ENCODE measurements at regions not wholly inside any gene's neighbourhood (a gene's known extent, or its start where the extent isn't known, plus 50 kb on each side); places are given as distances from the start of the nearest gene placed in this dataset.
"Not testable (repeated sequence)": the region's sequence is repeated elsewhere in the genome, so short reads cannot be mapped to it uniquely, and the experiment has no call there.

- no peak for DNase-seq (ENCODE audit: low spot score)
- TF ChIP-seq, protein P1, sequence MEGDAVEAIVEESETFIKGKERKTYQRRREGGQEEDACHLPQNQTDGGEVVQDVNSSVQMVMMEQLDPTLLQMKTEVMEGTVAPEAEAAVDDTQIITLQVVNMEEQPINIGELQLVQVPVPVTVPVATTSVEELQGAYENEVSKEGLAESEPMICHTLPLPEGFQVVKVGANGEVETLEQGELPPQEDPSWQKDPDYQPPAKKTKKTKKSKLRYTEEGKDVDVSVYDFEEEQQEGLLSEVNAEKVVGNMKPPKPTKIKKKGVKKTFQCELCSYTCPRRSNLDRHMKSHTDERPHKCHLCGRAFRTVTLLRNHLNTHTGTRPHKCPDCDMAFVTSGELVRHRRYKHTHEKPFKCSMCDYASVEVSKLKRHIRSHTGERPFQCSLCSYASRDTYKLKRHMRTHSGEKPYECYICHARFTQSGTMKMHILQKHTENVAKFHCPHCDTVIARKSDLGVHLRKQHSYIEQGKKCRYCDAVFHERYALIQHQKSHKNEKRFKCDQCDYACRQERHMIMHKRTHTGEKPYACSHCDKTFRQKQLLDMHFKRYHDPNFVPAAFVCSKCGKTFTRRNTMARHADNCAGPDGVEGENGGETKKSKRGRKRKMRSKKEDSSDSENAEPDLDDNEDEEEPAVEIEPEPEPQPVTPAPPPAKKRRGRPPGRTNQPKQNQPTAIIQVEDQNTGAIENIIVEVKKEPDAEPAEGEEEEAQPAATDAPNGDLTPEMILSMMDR (IDR thresholded peaks at IDR 0.05; ENCODE audit: borderline replicate concordance, control extremely low read depth, extremely low read depth, insufficient read depth, missing control alignments), result no peak
- in situ Hi-C loops (cut with MboI; ENCODE audit: low sequenced_read_pairs, unreplicated experiment), result no loop called here
These were observed 1361.7 kb downstream of the FSCB start for GRCh38 chr14:43145361-43145760.

DNA sequence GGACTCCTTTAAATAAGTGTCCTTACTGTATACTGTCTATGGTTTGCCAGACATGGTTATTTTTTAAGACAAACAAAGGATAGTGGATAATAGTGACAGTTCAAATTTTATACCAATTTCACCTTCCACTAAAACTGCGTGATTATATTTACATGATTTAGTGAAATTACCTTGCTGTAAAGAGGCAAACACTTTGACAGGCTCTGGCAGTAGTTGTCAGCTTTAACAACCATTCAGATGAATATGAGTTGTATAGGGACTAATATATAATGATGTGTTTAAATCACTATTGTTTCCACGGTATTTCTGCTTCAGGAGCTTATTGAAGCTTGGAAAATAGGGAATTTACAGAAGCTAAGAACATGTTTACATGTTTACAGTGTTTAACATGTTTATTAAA lies 1364.0 kb downstream of the FSCB start:
- DNase-seq (ENCODE audit: low spot score), result no peak
- in situ Hi-C loops (cut with MboI; ENCODE audit: low sequenced_read_pairs, unreplicated experiment), result no loop called here
- TF ChIP-seq, protein P1 (IDR thresholded peaks at IDR 0.05; ENCODE audit: borderline replicate concordance, control extremely low read depth, extremely low read depth, insufficient read depth, missing control alignments), result no peak

- TF ChIP-seq, protein P1 (IDR thresholded peaks at IDR 0.05; ENCODE audit: borderline replicate concordance, control extremely low read depth, extremely low read depth, insufficient read depth, missing control alignments), result no peak
- no peak for DNase-seq (ENCODE audit: low spot score)
- in situ Hi-C loops (cut with MboI; ENCODE audit: low sequenced_read_pairs, unreplicated experiment), result no loop called here
These were observed 1365.4 kb downstream of the FSCB start for GRCh38 chr14:43141636-43142191.

DNA sequence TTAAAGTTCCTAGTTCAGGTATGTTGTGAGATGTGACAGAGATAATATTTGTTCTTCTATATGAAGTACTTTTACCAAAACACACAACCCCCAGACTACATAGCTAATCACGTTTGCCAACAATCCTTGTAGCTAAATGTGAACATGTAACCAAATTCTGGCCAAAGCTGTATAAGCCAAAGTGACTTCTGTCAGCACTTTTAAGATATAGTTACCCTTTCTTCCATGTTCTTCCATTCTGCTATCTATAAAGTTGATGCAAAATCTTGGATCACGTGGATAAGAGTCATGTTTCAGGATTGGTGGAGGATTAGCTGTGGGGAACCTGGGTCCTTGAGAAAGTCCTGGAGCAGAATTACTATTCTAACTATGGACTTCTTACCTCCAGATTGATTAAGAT lies 1366.6 kb downstream of the FSCB start:
- TF ChIP-seq, protein P1 (IDR thresholded peaks at IDR 0.05; ENCODE audit: borderline replicate concordance, control extremely low read depth, extremely low read depth, insufficient read depth, missing control alignments), result no peak
- no peak for DNase-seq (ENCODE audit: low spot score)
- in situ Hi-C loops (cut with MboI; ENCODE audit: low sequenced_read_pairs, unreplicated experiment), result no loop called here

DNA sequence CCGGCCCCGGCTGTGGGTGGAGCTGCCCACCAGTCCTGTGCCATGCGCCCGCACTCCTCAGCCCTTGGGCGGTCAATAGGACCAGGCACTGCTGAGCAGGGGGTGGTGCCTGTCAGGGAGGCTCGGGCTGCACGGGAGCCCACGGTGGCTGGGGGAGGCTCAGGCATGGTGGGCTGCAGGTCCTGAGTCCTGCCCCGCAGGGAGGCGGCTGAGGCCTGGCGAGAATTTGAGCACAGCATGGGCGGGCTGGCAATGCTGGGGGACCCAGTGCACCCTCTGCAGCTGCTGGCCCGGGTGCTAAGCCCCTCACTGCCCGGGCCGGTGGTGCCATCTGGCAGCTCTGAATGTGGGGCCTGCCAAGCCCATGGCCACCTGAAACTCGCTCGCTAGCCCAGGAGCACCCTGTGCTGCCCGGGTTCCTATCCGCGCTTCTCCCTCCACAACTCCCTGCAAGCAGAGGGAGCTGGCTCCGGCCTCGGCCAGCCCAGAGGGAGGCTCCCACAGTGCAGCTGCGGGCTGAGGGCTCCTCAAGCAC lies 1371.1 kb downstream of the FSCB start:
- DNase-seq (ENCODE audit: low spot score), result no peak
- in situ Hi-C loops (cut with MboI; ENCODE audit: low sequenced_read_pairs, unreplicated experiment), result no loop called here
- TF ChIP-seq, protein P1 (IDR thresholded peaks at IDR 0.05; ENCODE audit: borderline replicate concordance, control extremely low read depth, extremely low read depth, insufficient read depth, missing control alignments), result no peak

DNA sequence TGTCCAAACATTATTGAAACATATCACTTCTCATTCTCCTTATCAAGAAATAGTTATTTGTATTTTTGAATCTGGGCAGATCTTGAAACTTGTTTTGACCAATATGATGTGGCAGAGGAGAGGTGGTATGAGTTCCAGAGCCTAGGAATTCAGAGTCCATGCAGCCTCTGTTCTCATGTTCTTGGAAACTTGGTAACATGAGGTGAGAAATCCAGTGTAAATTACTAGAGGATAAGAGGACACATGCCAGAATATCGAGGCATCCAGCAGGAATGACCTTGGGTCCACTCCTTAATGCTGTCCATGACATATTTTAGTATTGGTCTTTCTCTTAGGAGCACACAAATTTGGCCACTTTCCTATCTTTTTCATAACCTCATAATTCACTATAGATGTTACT lies 1374.6 kb downstream of the FSCB start:
- TF ChIP-seq, protein P1 (IDR thresholded peaks at IDR 0.05; ENCODE audit: borderline replicate concordance, control extremely low read depth, extremely low read depth, insufficient read depth, missing control alignments), result no peak
- no peak for DNase-seq (ENCODE audit: low spot score)
- in situ Hi-C loops (cut with MboI; ENCODE audit: low sequenced_read_pairs, unreplicated experiment), result no loop called here

GRCh38 chr14:43128429-43128828 lies 1378.7 kb downstream of the FSCB start:
- in situ Hi-C loops (cut with MboI; ENCODE audit: low sequenced_read_pairs, unreplicated experiment); DNase-seq (ENCODE audit: low spot score): not testable (repeated sequence)

DNA sequence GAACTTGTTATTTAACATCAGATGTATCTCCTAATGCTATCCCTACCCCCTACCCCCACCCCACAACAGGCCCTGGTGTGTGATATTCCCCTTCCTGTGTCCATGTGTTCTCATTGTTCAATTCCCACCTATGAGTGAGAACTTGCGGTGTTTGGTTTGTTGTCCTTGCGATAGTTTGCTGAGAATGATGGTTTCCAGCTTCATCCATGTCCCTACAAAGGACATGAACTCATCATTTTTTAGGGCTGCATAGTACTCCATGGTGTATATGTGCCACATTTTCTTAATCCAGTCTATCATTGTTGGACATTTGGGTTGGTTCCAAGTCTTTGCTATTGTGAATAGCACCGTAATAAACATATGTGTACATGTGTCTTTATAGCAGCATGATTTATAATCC lies 1379.2 kb downstream of the FSCB start:
- DNase-seq (ENCODE audit: low spot score); in situ Hi-C loops (cut with MboI; ENCODE audit: low sequenced_read_pairs, unreplicated experiment): not testable (repeated sequence)

Data from GM13976 (cell line).